ENCODE measurements at regions not wholly inside any gene's neighbourhood (a gene's known extent, or its start where the extent isn't known, plus 50 kb on each side); places are given as distances from the start of the nearest gene placed in this dataset.

GRCh38 chr2:204428675-204429074, 116.6 kb upstream of the PARD3B start:
- TF ChIP-seq, protein P1, sequence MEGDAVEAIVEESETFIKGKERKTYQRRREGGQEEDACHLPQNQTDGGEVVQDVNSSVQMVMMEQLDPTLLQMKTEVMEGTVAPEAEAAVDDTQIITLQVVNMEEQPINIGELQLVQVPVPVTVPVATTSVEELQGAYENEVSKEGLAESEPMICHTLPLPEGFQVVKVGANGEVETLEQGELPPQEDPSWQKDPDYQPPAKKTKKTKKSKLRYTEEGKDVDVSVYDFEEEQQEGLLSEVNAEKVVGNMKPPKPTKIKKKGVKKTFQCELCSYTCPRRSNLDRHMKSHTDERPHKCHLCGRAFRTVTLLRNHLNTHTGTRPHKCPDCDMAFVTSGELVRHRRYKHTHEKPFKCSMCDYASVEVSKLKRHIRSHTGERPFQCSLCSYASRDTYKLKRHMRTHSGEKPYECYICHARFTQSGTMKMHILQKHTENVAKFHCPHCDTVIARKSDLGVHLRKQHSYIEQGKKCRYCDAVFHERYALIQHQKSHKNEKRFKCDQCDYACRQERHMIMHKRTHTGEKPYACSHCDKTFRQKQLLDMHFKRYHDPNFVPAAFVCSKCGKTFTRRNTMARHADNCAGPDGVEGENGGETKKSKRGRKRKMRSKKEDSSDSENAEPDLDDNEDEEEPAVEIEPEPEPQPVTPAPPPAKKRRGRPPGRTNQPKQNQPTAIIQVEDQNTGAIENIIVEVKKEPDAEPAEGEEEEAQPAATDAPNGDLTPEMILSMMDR (IDR thresholded peaks at IDR 0.05): no peak
- TF ChIP-seq EZH2 (IDR thresholded peaks at IDR 0.05; ENCODE audit: borderline replicate concordance, insufficient read depth, low read depth, low read length, poor library complexity, severe bottlenecking): no peak
